NCI-H146 treated with DMSO at 0.1 percent for 48 hours (cell line): ENCODE measurements at regions not wholly inside any gene's neighbourhood (a gene's known extent, or its start where the extent isn't known, plus 50 kb on each side); places are given as distances from the start of the nearest gene placed in this dataset.

Source experiments
- DNase-seq: peaks from one replicate; lab custom pipeline; 2025; ENCODE audit not compliant: unreplicated experiment; lab: John Stamatoyannopoulos, UW

- no peak for DNase-seq
Measured at GRCh38 chr16:52805559-52806168, 247.0 kb downstream of the CHD9NB start.

GRCh38 chr16:52800432-52800831 lies 252.3 kb downstream of the CHD9NB start:
- no peak for DNase-seq

GRCh38 chr16:52799149-52799548 lies 252.2 kb upstream of the TOX3 start:
- DNase-seq = no peak

GRCh38 chr16:52787709-52788108 lies 240.8 kb upstream of the TOX3 start:
- no peak for DNase-seq

GRCh38 chr16:52786091-52786490 lies 239.1 kb upstream of the TOX3 start:
- DNase-seq = no peak

GRCh38 chr16:52785653-52786052 lies 238.7 kb upstream of the TOX3 start:
- no peak for DNase-seq

- no peak for DNase-seq
Measured at GRCh38 chr16:52783616-52784015, 236.7 kb upstream of the TOX3 start.

- no peak for DNase-seq
Measured at GRCh38 chr16:52781005-52781630, 234.2 kb upstream of the TOX3 start.

GRCh38 chr16:52773026-52773425 lies 226.1 kb upstream of the TOX3 start:
- DNase-seq = no peak

GRCh38 chr16:52770828-52771227 lies 223.9 kb upstream of the TOX3 start:
- DNase-seq = no peak

GRCh38 chr16:52758473-52758855 lies 211.5 kb upstream of the TOX3 start:
- no peak for DNase-seq

GRCh38 chr16:52757746-52758472 lies 211.0 kb upstream of the TOX3 start:
- DNase-seq = no peak

GRCh38 chr16:52756812-52757517 lies 210.0 kb upstream of the TOX3 start:
- DNase-seq = no peak

- no peak for DNase-seq
Measured at GRCh38 chr16:52755396-52755795, 208.5 kb upstream of the TOX3 start.

GRCh38 chr16:52751035-52751434 lies 204.1 kb upstream of the TOX3 start:
- no peak for DNase-seq

GRCh38 chr16:52748741-52749140 lies 201.8 kb upstream of the TOX3 start:
- DNase-seq = no peak

- DNase-seq = no peak
Measured at GRCh38 chr16:52747088-52747595, 200.2 kb upstream of the TOX3 start.

- DNase-seq = no peak
Measured at GRCh38 chr16:52743707-52744106, 196.8 kb upstream of the TOX3 start.

- DNase-seq = no peak
Measured at GRCh38 chr16:52742608-52743170, 195.7 kb upstream of the TOX3 start.

- DNase-seq = no peak
Measured at GRCh38 chr16:52742052-52742451, 195.1 kb upstream of the TOX3 start.

- no peak for DNase-seq
Measured at GRCh38 chr16:52741351-52741750, 194.4 kb upstream of the TOX3 start.
